HG03103 (cell line): ENCODE measurements at regions not wholly inside any gene's neighbourhood (a gene's known extent, or its start where the extent isn't known, plus 50 kb on each side); places are given as distances from the start of the nearest gene placed in this dataset.
A peak's percentile ranks its signal among the peaks of the same experiment; 100 is the strongest.

ENCODE experiments used
- ATAC-seq: cut with Tn5 transposase; IDR thresholded peaks from one replicate; pipeline ENCODE4 v1.9.1; 2021; ENCODE audit warnings: low read depth; ENCODE audit not compliant: unreplicated experiment

DNA sequence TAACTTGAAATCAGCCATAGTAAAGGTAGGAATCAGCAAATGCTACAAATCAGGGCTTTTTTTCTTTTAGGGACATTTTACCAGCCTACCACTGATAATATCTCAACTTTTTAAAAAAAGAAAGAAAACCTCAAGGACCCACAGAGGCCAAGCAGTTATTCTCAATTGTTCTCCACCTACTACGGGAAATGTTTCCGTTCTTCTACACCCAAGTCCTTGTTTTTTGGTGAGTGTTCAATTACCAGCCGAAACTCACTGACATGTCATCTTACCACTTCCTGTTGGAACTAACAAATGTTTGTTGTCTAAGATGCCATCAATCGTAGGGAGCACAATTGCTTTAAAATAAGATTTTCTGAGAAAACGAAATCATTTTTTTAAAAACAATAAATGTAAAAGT lies 50.2 kb upstream of the CDK1 start:
- ATAC-seq, result no peak

DNA sequence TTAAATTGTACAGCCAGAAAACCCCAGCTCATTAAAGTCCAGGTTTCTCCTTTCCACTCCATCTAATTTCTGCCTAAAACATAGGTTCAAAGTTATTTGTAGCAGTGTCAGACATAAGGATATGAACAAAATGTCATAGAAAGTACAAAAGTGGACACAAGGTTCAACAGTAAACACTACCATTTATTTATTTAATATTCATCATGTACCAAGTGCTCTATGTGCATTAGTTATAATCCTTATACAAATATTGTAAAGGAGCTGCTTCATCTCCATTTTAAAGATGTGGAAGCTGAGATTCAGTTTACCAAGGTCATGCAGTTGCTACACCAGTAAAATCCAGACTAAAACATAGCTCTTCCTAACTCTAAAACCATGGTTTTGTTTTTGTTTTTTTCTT lies 52.0 kb upstream of the CDK1 start:
- no peak for ATAC-seq

DNA sequence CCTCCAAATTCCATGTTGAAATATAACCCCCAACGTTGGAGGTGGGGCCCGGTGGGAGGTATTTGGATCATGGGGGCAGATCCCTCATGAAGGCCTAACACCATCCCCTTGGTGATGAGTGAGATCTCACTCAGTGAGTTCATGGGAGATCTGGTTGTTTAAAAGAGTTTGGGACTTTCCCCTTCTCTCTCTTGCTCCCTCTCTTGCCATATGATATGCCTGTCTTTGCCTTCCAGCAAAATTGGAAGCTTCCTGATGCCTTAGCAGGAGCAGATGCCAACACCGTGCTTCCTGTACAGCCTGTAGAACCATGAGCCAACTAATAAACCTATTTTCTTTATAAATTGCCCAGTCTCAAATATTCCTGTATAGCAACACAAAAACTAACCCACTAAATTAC lies 55.7 kb upstream of the CDK1 start:
- no peak for ATAC-seq

GRCh38 chr10:60719721-60720120 lies 58.6 kb upstream of the CDK1 start:
- ATAC-seq, result no peak

DNA sequence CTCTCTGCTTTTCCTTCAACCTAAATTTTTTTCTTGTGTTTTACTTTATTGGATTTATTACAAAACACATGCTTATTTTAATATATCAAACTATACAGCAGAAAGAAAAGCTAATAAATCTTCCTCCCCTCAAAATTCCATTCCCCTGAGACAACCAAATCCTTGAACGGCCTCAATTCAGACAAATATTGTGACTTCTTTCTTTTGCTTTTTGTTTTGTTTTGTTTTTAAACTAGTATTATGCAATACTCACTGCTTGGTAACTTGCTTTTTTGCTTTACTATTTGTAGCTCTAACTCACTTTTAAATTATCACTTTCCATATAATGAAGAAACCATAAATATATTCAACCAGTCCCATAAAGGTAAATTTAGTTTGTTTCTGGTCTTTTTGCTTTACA lies 59.4 kb upstream of the CDK1 start:
- no peak for ATAC-seq

DNA sequence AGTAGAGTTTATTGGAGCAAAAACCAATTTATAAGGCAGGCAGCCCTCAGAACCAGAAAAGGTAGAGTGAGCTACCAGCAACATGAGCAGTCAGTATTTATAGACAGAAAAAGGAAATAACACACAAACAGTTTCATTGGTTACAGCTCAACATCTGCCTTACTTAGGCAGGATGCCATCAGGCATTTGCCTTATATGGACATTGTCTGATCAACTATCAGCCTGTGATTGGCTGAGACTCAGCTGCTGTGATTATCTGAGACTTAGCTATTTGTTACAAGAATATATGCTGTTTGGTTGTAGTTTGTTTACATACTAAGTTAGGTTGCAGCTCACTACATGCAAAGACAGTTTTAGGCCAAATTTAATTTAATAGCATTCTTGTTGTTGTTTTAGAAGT lies 60.4 kb upstream of the CDK1 start:
- peak; percentile 86 for ATAC-seq

GRCh38 chr10:60714233-60714632 lies 64.0 kb upstream of the CDK1 start:
- ATAC-seq, result no peak

GRCh38 chr10:60711496-60711895 lies 66.8 kb upstream of the CDK1 start:
- no peak for ATAC-seq

DNA sequence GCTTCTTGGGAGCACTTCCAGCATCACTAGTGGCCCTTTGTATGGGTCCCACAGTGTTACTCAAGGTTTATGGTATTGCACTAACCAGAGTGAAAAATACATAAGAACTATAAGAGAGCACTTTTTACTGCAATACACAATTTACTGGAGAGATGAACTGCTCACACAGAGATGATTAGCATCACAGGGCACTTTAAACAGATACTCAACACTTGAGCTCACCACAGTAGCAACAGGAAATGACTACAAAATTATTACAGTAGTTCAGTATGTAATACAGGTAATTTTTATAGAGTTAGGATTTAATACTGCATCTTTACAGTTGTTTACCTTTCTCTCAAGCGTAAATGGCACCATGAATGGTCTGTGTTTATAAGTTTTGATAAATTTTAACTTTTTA lies 68.2 kb upstream of the CDK1 start:
- ATAC-seq, result no peak

GRCh38 chr10:60708666-60709065 lies 69.6 kb upstream of the CDK1 start:
- no peak for ATAC-seq

DNA sequence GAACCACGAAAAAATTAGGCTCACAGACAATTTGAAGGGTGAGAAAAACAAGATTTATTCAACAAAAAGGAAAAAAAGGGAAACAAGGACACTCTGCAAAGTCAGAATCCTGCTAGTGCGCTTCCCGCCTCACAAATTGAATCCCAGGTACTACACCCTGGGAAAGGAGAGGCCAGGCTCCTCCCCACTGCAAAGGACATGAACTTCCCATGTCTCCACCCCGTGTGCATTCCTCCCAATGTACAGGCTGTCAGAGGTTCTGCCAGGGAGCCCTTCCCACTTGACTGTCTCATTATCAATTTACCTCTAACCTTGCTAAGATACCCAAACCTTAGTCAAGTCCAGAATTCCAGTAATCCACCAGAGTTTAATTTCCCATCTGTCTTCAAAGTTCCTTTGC lies 70.4 kb upstream of the CDK1 start:
- no peak for ATAC-seq

DNA sequence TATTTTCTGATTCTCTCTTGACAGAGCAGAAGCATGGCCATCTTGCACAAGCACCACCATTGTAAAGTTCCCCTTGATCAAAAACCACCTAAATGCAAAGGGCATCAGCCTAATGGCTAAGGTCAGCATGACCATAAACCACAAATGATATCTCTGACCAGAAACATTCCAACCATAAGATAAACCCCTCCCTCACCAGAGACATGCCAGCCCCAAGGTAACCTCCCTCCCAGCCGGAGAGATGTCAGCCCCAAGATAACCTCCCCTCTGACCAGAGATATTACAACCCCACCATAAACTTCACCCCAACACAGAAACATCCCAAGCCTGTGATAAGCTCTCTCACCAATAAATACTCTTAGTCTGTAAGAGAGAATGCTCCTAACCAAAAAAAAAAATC lies 72.1 kb upstream of the CDK1 start:
- no peak for ATAC-seq

- no peak for ATAC-seq
Measured at GRCh38 chr10:60705376-60705775, 72.9 kb upstream of the CDK1 start.

GRCh38 chr10:60704471-60704870 lies 73.8 kb upstream of the CDK1 start:
- ATAC-seq, result no peak

GRCh38 chr10:60703266-60704041 lies 74.8 kb upstream of the CDK1 start:
- no peak for ATAC-seq

DNA sequence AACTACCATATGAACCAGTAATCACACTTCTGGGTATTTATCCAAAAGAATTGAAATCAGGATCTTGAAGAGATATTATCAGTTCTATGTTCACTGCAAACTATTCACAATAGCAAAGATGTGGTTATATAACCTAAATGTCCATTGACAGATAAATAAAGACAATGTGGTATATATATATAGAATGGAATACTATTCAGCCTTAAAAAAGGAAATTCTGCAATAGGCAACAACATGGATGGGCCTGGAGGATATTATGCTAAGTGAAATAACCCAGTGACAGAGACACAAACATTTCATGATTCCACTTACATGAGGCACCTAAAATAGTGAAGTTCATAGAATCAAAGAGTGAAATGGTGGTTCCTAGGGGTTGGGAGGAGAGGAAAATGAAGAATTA lies 90.6 kb upstream of the CDK1 start:
- ATAC-seq, result no peak

DNA sequence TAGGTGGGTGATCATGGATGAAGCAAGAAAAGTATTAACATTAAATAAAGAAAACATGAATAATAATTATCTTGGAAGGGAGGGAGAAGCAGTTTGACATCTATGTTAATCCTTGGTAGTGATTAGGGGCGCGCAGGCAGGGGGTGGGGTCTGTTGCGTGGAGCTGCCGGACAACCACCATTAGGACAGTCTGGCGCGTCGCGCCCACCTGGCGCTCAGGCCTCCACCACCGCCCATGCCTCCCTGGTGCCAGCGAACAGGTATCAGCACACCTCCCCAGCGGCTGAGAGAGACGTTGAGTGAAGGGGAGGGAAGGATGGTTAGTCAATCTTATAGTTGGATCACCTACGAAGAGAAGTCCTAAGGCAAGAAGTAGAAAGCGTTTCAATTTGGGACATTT lies 94.2 kb upstream of the CDK1 start:
- ATAC-seq, result no peak

DNA sequence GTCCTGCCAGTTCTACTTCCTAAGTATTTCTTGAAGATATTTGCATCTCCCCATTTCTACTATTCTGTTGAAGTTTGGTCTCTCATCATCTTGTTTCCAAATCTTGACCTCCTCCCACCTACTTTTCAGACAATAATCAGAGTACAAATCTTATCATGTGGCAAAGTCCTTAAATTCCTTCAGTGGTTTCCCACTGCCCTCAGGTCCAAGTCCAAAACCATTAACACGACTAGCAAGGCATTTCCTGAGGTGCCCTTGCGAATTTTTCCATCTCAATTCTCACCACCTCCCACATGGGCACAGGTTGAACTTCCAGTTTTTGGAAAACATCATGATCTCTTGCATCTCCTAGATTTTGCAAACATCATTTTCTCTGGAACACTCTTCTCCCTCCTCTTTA lies 97.2 kb upstream of the CDK1 start:
- ATAC-seq, result no peak

GRCh38 chr10:60679388-60679990 lies 98.8 kb upstream of the CDK1 start:
- ATAC-seq, result no peak

DNA sequence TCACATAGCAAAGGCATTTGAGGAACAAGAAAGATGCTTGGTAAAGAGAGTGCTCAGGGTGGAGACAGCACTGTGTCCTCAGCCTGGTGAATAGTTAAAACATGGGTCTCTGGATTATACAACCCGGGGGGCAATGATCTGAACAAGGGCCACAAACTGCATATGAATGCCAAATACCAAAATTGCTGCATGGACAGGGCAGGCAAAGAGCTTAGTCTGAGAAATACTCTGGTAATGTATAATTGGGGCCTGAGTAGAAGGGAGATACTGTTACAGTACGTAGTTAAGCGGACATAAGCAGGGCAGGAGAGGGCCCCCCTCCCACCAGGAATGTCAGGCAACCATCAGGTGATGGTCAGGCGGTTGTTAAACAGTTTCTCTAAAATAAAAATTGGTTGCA lies 99.3 kb upstream of the CDK1 start:
- ATAC-seq, result no peak

DNA sequence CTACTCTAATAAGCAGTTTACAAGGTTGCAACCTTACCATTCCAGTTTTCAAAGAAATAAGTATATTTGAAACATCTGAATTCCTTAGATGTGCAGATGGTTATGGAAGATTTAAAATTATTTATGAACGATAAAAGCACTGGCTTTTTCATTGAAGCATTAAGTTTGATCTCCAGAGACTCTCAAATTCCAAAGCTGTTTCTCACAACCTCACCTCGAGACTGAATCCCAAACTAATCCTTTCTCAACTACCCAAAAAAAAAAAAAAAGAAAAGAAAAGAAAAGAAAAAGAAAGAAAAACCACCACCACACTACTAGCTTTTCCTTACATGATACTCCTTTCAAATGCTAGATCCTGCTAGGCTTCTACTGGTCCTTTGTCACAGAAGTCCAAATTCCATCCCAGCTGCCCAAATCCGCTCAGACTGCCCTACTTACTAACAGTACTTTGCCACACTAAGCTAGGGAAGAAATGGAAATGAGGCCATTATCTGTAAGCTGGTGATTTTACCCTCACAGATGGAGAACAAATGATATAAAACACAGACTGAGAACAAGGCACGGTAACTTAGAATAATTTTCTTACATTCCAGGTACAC lies 100.6 kb upstream of the CDK1 start:
- ATAC-seq, result no peak

GRCh38 chr10:60675236-60675635 lies 103.0 kb upstream of the CDK1 start:
- ATAC-seq, result no peak
